GM23338 (cell line): ENCODE measurements at regions not wholly inside any gene's neighbourhood (a gene's known extent, or its start where the extent isn't known, plus 50 kb on each side); places are given as distances from the start of the nearest gene placed in this dataset.

ENCODE experiments used
- ATAC-seq: fragments of 200-7000 bp; cut with Tn5 transposase; 3 replicates; pipeline ENCODE4 v1.9.1; 2020
- DNase-seq: peaks from one replicate; pipeline ENCODE4 v3.0.0-alpha.2; 2015; ENCODE audit warnings: low spot score
- H2AFZ ChIP-seq: fragments of 200-600 bp; sonication (generic); 2 replicates; pipeline ENCODE4 v1.8.0; 2016; ENCODE audit warnings: antibody characterized with exemption, mild to moderate bottlenecking, moderate library complexity
- H3F3A ChIP-seq: fragments of 200-600 bp; sonication (generic); replicated peaks from 2 replicates; pipeline ENCODE4 v1.8.0; 2017; ENCODE audit warnings: antibody characterized with exemption, mixed run types, low read depth
- H3K27ac ChIP-seq: fragments of 200-600 bp; sonication (generic); 2 replicates; pipeline ENCODE4 v1.6.1; 2016; ENCODE audit warnings: low read depth
- H3K27me3 ChIP-seq: fragments of 200-600 bp; sonication (generic); 2 replicates; pipeline ENCODE4 v1.8.0; 2016; ENCODE audit warnings: mild to moderate bottlenecking, mixed run types, moderate library complexity; ENCODE audit not compliant: insufficient read depth
- H3K36me3 ChIP-seq: fragments of 200-600 bp; sonication (generic); 2 replicates; pipeline ENCODE4 v1.8.0; 2016; ENCODE audit warnings: mild to moderate bottlenecking; ENCODE audit not compliant: insufficient read depth
- H3K4me1 ChIP-seq: fragments of 200-600 bp; sonication (generic); 2 replicates; pipeline ENCODE4 v1.8.0; 2016; ENCODE audit warnings: mild to moderate bottlenecking, moderate library complexity; ENCODE audit not compliant: insufficient read depth
- H3K4me2 ChIP-seq: fragments of 200-600 bp; sonication (generic); 2 replicates; pipeline ENCODE4 v1.7.1; 2017; ENCODE audit warnings: mixed run types
- H3K4me3 ChIP-seq: fragments of 200-600 bp; sonication (generic); 2 replicates; pipeline ENCODE4 v1.6.1; 2016; ENCODE audit warnings: mixed run types
- H3K79me2 ChIP-seq: fragments of 200-600 bp; sonication (generic); replicated peaks from 2 replicates; pipeline ENCODE4 v1.8.0; 2017; ENCODE audit warnings: mild to moderate bottlenecking; ENCODE audit not compliant: insufficient read depth
- H3K9me2 ChIP-seq: fragments of 200-600 bp; sonication (generic); 2 replicates; pipeline ENCODE4 v1.8.0; 2017; ENCODE audit not compliant: insufficient read depth
- H4K20me1 ChIP-seq: fragments of 200-600 bp; sonication (generic); replicated peaks from 2 replicates; pipeline ENCODE4 v1.8.0; 2017; ENCODE audit warnings: mild to moderate bottlenecking; ENCODE audit not compliant: insufficient read depth
- H3K27ac Mint-ChIP-seq: 2 replicates; pipeline ENCODE4 v1.8.0; 2020; ENCODE audit warnings: inconsistent platforms, mild to moderate bottlenecking, moderate library complexity, mixed read lengths
- H3K27me3 Mint-ChIP-seq: 3 replicates; pipeline ENCODE4 v1.8.0; 2022; ENCODE audit warnings: low read depth, mild to moderate bottlenecking, moderate library complexity, mixed read lengths, inconsistent platforms; ENCODE audit not compliant: insufficient read depth, poor library complexity
- H3K36me3 Mint-ChIP-seq: 3 replicates; pipeline ENCODE4 v1.8.0; 2021; ENCODE audit warnings: low read depth, mild to moderate bottlenecking, inconsistent platforms, moderate library complexity, mixed read lengths
- H3K4me1 Mint-ChIP-seq: 3 replicates; pipeline ENCODE4 v1.8.0; 2020; ENCODE audit warnings: mild to moderate bottlenecking, inconsistent platforms, mixed read lengths
- H3K4me3 Mint-ChIP-seq: 3 replicates; pipeline ENCODE4 v1.8.0; 2021; ENCODE audit warnings: moderate library complexity, mild to moderate bottlenecking, inconsistent platforms, mixed read lengths
- H3K9me3 Mint-ChIP-seq: 3 replicates; pipeline ENCODE4 v1.8.0; 2020; ENCODE audit warnings: moderate library complexity, mild to moderate bottlenecking, inconsistent platforms, mixed read lengths
- CREB1 ChIP-seq: fragments of 250-450 bp; sonication (Bioruptor Pico); IDR thresholded peaks from 2 replicates; pipeline ENCODE4 v1.5.0; 2020; ENCODE audit warnings: low read depth, mild to moderate bottlenecking, moderate library complexity
- ETS1 ChIP-seq: IDR thresholded peaks from 2 replicates; pipeline ENCODE4 v1.6.1; 2016; ENCODE audit warnings: antibody characterized with exemption
- EZH2 ChIP-seq: fragments of 200-600 bp; sonication (generic); IDR thresholded peaks from one replicate; pipeline ENCODE4 v1.8.0; 2017; ENCODE audit warnings: antibody characterized with exemption, mild to moderate bottlenecking, low read depth; ENCODE audit not compliant: unreplicated experiment
- EZH2phosphoT487 ChIP-seq: fragments of 200-600 bp; sonication (generic); IDR thresholded peaks from one replicate; pipeline ENCODE4 v1.8.1; 2018; ENCODE audit warnings: antibody characterized with exemption; ENCODE audit not compliant: unreplicated experiment
- JUNB ChIP-seq: IDR thresholded peaks from one replicate; pipeline ENCODE4 v1.6.1; 2016; ENCODE audit warnings: antibody characterized with exemption; ENCODE audit not compliant: unreplicated experiment
- NANOG ChIP-seq: IDR thresholded peaks from 2 replicates; pipeline ENCODE4 v1.6.1; 2016; ENCODE audit warnings: antibody characterized with exemption, borderline replicate concordance
- POLR2AphosphoS5 ChIP-seq: IDR thresholded peaks from 2 replicates; pipeline ENCODE4 v1.6.1; 2016; ENCODE audit warnings: antibody characterized with exemption, low read depth
- REST ChIP-seq: IDR thresholded peaks from one replicate; pipeline ENCODE4 v1.6.1; 2018; ENCODE audit warnings: antibody characterized with exemption; ENCODE audit not compliant: unreplicated experiment
- STAT1 ChIP-seq: IDR thresholded peaks from one replicate; pipeline ENCODE4 v1.6.1; 2016; ENCODE audit warnings: antibody characterized with exemption; ENCODE audit not compliant: unreplicated experiment
- ZNF114 ChIP-seq: fragments of 250-450 bp; sonication (Bioruptor Pico); IDR thresholded peaks from 2 replicates; pipeline ENCODE4 v1.5.0; 2020; ENCODE audit warnings: mild to moderate bottlenecking, moderate library complexity
- ZNF331 ChIP-seq: fragments of 250-450 bp; sonication (Bioruptor Pico); IDR thresholded peaks from 2 replicates; pipeline ENCODE4 v1.5.0; 2020; ENCODE audit warnings: low read depth, mild to moderate bottlenecking, moderate library complexity
- ZNF462 ChIP-seq: fragments of 250-450 bp; sonication (Bioruptor Pico); IDR thresholded peaks from 2 replicates; pipeline ENCODE4 v1.5.0; 2020; ENCODE audit warnings: mild to moderate bottlenecking, moderate library complexity
- TF ChIP-seq, protein P1 (sequence below), 2 experiments: fragments of 200-600 bp in 1 of 2; sonication (generic) in 1 of 2; conservative IDR thresholded peaks; 2 replicates each; pipeline versions ENCODE4 v1.5.1 to v1.6.1; 2016 to 2017; ENCODE audit warnings: antibody characterized with exemption in 2 of 2, low read depth in 2 of 2, mild to moderate bottlenecking in 2 of 2, moderate library complexity in 1 of 2

DNA sequence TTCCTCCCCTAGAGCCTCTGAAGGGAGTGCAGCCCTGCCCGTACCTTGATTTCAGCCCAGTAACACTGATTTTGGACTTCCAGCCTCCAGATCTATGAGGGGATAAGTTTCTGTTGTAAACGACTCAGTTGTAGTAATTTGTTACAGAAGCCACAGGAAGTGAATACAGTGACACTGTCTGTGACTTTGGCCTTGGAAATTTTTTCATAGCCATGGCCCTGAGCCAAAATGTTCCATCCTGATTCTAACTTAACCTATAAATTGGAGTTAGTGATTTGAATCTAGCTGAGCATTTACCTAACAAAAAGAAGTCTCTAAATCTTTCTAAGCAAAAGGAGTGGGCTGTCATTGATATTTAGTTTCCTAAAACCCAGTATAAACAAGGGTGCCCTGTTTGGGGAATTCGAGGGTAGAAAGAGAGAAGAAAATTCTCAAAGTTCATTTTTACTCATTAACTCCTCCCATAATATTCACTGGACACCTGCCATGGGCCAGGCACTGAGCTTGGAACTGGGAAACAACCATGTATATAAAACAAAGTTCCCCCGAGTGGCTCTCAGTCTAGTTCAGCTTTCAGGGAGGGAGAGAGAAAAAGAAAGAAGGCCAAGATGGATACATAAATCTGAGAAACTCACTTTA is 162.3 kb downstream of the SKIDA1 start:
- H3K9me3 Mint-ChIP-seq: no peaks in the 10 kb centered on the region; the same call in 2 of the 3 replicates
- H3K4me2 ChIP-seq: peak overlapping the region; percentile 42; the same call in 1 of the 2 replicates
- H3K36me3 ChIP-seq: no peaks in the 10 kb centered on the region
- no peaks in the 10 kb centered on the region for H3K79me2 ChIP-seq
- H3K4me1 ChIP-seq: peaks cover 30% of the 10 kb centered on the region
- peak overlapping the region; percentile 21; the same call in 1 of the 2 replicates for H2AFZ ChIP-seq
- peaks cover 12% of the 10 kb centered on the region; the same call in 1 of the 2 replicates for H3F3A ChIP-seq
- H3K9me2 ChIP-seq: no peaks in the 10 kb centered on the region
- TF ChIP-seq CREB1 (CRISPR knock-in tag) (no peak), REST (no peak), ZNF331 (CRISPR knock-in tag) (no peak), ETS1 (no peak), JUNB (no peak), EZH2 (no peak), ZNF114 (CRISPR knock-in tag) (no peak), STAT1 (no peak), POLR2AphosphoS5 (no peak), ZNF462 (CRISPR knock-in tag) (no peak), EZH2phosphoT487 (no peak), NANOG (no peak)
- TF ChIP-seq, protein P1, sequence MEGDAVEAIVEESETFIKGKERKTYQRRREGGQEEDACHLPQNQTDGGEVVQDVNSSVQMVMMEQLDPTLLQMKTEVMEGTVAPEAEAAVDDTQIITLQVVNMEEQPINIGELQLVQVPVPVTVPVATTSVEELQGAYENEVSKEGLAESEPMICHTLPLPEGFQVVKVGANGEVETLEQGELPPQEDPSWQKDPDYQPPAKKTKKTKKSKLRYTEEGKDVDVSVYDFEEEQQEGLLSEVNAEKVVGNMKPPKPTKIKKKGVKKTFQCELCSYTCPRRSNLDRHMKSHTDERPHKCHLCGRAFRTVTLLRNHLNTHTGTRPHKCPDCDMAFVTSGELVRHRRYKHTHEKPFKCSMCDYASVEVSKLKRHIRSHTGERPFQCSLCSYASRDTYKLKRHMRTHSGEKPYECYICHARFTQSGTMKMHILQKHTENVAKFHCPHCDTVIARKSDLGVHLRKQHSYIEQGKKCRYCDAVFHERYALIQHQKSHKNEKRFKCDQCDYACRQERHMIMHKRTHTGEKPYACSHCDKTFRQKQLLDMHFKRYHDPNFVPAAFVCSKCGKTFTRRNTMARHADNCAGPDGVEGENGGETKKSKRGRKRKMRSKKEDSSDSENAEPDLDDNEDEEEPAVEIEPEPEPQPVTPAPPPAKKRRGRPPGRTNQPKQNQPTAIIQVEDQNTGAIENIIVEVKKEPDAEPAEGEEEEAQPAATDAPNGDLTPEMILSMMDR (conservative IDR thresholded peaks at IDR 0.05; ENCODE audit: low read depth in 2 of 2): no peak
- ATAC-seq: no peak
- no peak for DNase-seq
- no peaks in the 10 kb centered on the region for H4K20me1 ChIP-seq
- no peak overlapping the region; the same call in 2 of the 3 replicates for H3K4me3 Mint-ChIP-seq
- no peak overlapping the region for H3K4me3 ChIP-seq
- H3K36me3 Mint-ChIP-seq: no peaks in the 10 kb centered on the region
- peaks cover 29% of the 10 kb centered on the region for H3K4me1 Mint-ChIP-seq
- peaks cover 10% of the 10 kb centered on the region for H3K27me3 Mint-ChIP-seq
- H3K27ac Mint-ChIP-seq: peak overlapping the region; percentile 93
- peak overlapping the region; percentile 84 for H3K27ac ChIP-seq
- no peaks in the 10 kb centered on the region for H3K27me3 ChIP-seq
